ENCODE measurements at regions not wholly inside any gene's neighbourhood (a gene's known extent, or its start where the extent isn't known, plus 50 kb on each side); places are given as distances from the start of the nearest gene placed in this dataset.
"Not testable (repeated sequence)": the region's sequence is repeated elsewhere in the genome, so short reads cannot be mapped to it uniquely, and the experiment has no call there.

GRCh38 chr2:111530239-111530965 lies 353.6 kb downstream of the ANAPC1 start:
- not testable (repeated sequence) for TF ChIP-seq ZNF274 (IDR thresholded peaks at IDR 0.05; ENCODE audit: low read depth, low read length); YY1 (IDR thresholded peaks at IDR 0.05; ENCODE audit: insufficient read depth, insufficient read length)

All from NT2/D1 (cell line).